Stimulated activated effector memory CD8-positive, alpha-beta T cell treated with anti-CD3 and anti-CD28 coated beads, Interleukin-12 subunit alpha, Interleukin-12 subunit beta, amount 100 ng/mL, for 72 hours (primary cell): ENCODE measurements at regions not wholly inside any gene's neighbourhood (a gene's known extent, or its start where the extent isn't known, plus 50 kb on each side); places are given as distances from the start of the nearest gene placed in this dataset.

Experiments used
- ATAC-seq: fragments of 150-1000 bp; cut with Tn5 transposase; 2 replicates; pipeline ENCODE4 v1.10.0; 2021
- DNase-seq, 2 donors: peaks; one replicate each; pipeline ENCODE4 v3.0.0; 2021 to 2022; ENCODE audit warnings: low spot score in 2 of 2
- H3K27ac Mint-ChIP-seq: one replicate; pipeline ENCODE4 v1.8.0; 2022; ENCODE audit warnings: mild to moderate bottlenecking, mixed read lengths
- H3K36me3 Mint-ChIP-seq: one replicate; pipeline ENCODE4 v1.8.0; 2022; ENCODE audit warnings: mild to moderate bottlenecking, mixed read lengths
- H3K4me1 Mint-ChIP-seq: one replicate; pipeline ENCODE4 v1.8.0; 2022; ENCODE audit warnings: mixed read lengths
- H3K4me3 Mint-ChIP-seq: one replicate; pipeline ENCODE4 v1.8.0; 2022; ENCODE audit warnings: mild to moderate bottlenecking, mixed read lengths
- H3K9me3 Mint-ChIP-seq: one replicate; pipeline ENCODE4 v1.8.0; 2022; ENCODE audit warnings: mixed read lengths

- H3K27ac Mint-ChIP-seq, result no peak overlapping the region
- H3K4me1 Mint-ChIP-seq, result no peaks in the 10 kb centered on the region
- no peak overlapping the region for H3K4me3 Mint-ChIP-seq
- H3K36me3 Mint-ChIP-seq, result no peaks in the 10 kb centered on the region
- ATAC-seq (no peak), DNase-seq (no peak)
- no peaks in the 10 kb centered on the region for H3K9me3 Mint-ChIP-seq
Observed at GRCh38 chr1:13981142-13981541, 281.2 kb downstream of the PRDM2 start.

DNA sequence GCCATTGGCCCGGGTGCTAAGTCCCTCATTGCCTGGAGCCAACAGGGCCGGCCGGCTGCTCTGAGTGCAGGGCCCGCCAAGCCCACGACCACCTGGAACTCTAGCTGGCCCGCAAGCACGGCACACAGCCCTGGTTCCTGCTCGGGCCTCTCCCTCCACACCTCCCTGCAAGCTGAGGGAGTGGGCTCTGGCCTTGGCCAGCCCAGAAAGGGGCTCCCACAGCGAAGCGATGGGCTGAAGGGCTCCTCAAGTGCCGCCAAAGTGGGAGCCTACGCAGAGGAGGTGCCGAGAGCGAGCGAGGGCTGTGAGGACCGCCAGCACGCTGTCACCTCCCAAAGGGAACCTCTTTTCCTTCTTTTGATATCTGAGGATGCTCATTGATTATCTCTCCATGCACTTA lies 283.4 kb downstream of the PRDM2 start:
- no peak for DNase-seq
- Mint-ChIP-seq H3K36me3 (no peaks in the 10 kb centered on the region), H3K4me3 (no peak overlapping the region), H3K4me1 (no peaks in the 10 kb centered on the region), H3K9me3 (no peaks in the 10 kb centered on the region), H3K27ac (no peak overlapping the region)
- ATAC-seq, result no peak

GRCh38 chr1:13990939-13991338 lies 291.0 kb downstream of the PRDM2 start:
- no peak overlapping the region for H3K27ac Mint-ChIP-seq
- no peaks in the 10 kb centered on the region for H3K36me3 Mint-ChIP-seq
- H3K9me3 Mint-ChIP-seq, result peaks cover 3% of the 10 kb centered on the region
- DNase-seq, result no peak
- no peaks in the 10 kb centered on the region for H3K4me1 Mint-ChIP-seq
- no peak for ATAC-seq
- H3K4me3 Mint-ChIP-seq, result no peak overlapping the region

DNA sequence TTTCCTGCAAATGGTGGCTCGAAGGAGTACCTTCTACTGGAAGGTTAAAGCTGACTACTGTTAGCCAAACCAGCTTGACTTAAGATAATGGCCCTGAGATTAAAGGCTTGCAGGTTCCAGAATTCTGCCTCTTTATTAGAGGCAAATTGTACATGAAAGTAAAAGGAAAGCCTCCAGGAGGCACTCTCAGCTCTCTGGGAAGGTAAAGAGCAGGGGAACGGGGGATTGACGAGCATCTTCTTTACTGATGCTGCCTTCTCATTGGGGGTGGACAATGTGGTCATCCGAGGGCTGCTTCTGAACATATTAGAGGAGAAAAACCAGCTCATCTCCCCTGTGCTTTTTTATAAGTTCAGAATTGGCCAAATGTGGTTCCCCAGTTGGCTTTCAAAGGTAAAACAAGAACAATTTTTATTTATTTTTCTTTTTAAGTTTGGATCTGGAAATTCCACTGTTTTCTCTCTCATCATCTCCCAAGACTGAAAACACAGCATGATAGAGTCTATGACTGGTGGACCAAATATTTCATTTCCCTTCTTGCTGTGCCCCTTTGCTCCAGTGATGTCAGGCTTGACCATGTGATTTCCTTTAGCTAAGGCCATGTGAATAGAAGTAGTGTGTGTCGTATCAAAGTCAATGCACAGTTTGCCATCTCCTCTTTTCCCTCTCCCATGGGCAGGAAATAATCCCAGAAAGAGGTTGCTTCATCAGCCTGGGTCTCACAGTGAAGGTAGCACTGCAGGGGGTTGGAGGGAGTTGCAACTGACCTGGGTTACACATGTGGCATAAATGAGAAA lies 292.7 kb downstream of the PRDM2 start:
- no peak overlapping the region for H3K27ac Mint-ChIP-seq
- H3K4me1 Mint-ChIP-seq, result no peaks in the 10 kb centered on the region
- no peaks in the 10 kb centered on the region for H3K36me3 Mint-ChIP-seq
- H3K4me3 Mint-ChIP-seq, result no peak overlapping the region
- H3K9me3 Mint-ChIP-seq, result peaks cover 8% of the 10 kb centered on the region
- DNase-seq, result no peak
- no peak for ATAC-seq

DNA sequence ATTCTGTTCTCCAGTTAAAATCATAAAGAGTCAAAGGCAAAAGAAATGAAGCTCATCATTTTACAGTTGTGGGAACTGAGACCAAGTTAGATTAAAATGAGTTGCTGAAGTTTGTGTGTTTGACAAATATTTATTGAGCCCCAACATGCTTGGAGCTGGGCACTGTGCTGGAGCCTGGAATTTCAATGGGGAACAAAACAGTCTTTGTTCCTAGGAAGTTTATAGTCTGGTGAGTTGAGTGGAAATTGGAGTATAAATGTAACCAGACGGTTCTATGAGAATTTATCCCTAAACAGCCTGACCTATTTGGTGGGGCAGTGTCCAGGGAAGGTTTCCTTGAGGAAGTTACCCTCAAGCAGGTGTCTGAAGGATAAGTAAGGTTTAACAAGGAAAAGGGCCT lies 294.4 kb downstream of the PRDM2 start:
- ATAC-seq (no peak), DNase-seq (no peak)
- H3K36me3 Mint-ChIP-seq, result no peaks in the 10 kb centered on the region
- peaks cover 13% of the 10 kb centered on the region for H3K9me3 Mint-ChIP-seq
- H3K4me1 Mint-ChIP-seq, result no peaks in the 10 kb centered on the region
- H3K4me3 Mint-ChIP-seq, result no peak overlapping the region
- no peak overlapping the region for H3K27ac Mint-ChIP-seq

DNA sequence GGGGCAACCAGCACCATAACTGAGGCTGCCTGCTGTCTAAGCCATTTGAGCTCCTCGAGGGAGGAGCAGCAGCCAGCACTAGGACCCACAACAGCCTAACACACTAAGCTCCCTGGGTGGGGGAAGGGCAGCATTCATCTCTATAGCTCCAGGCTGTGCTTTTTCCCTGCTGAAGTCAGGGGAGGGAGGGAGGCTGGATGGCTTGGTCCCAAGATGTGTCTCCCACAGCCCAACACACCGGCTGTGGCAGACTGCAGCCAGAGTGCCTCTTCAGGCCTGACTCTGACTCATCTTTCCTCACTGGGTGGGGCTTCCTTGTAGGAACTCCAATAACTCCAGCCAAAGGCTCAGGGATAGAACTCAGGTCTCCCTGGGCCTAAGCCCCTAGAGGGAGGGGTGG lies 296.3 kb downstream of the PRDM2 start:
- Mint-ChIP-seq H3K4me1 (no peaks in the 10 kb centered on the region), H3K9me3 (peaks cover 21% of the 10 kb centered on the region), H3K27ac (no peak overlapping the region), H3K4me3 (no peak overlapping the region), H3K36me3 (no peaks in the 10 kb centered on the region)
- DNase-seq (no peak), ATAC-seq (no peak)

- Mint-ChIP-seq H3K9me3 (peaks cover 10% of the 10 kb centered on the region), H3K36me3 (no peaks in the 10 kb centered on the region), H3K27ac (no peak overlapping the region), H3K4me3 (no peak overlapping the region), H3K4me1 (no peaks in the 10 kb centered on the region)
- DNase-seq (no peak), ATAC-seq (no peak)
Observed at GRCh38 chr1:14003552-14003951, 303.6 kb downstream of the PRDM2 start.

- Mint-ChIP-seq H3K4me3 (no peak overlapping the region), H3K4me1 (no peaks in the 10 kb centered on the region), H3K36me3 (no peaks in the 10 kb centered on the region), H3K27ac (no peak overlapping the region), H3K9me3 (no peaks in the 10 kb centered on the region)
- no peak for DNase-seq
- no peak for ATAC-seq
Observed at GRCh38 chr1:14009582-14009981, 309.6 kb downstream of the PRDM2 start.

DNA sequence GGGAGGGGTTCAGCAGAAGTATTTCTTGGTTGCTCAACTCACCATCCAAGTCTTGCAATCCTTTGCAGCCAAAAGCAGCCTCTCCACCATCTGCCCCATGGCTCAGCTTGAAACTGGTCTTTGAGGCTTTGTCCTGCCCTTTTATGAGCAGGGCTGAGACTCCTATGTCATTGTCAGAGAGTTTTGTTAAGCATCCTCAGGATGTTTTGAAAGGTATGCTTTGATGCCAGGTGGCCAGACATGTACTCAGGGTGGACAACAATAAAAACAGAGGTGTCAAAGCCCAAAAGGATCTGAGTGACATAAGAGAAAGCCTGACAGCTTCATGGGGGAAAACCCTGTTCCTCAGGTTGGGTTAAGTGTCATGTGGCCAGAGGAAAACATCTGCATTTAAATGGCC lies 310.5 kb downstream of the PRDM2 start:
- no peak overlapping the region for H3K4me3 Mint-ChIP-seq
- H3K9me3 Mint-ChIP-seq, result no peaks in the 10 kb centered on the region
- H3K4me1 Mint-ChIP-seq, result no peaks in the 10 kb centered on the region
- no peaks in the 10 kb centered on the region for H3K36me3 Mint-ChIP-seq
- no peak overlapping the region for H3K27ac Mint-ChIP-seq
- DNase-seq (no peak), ATAC-seq (no peak)

GRCh38 chr1:14011132-14011531 lies 311.1 kb downstream of the PRDM2 start:
- H3K9me3 Mint-ChIP-seq, result no peaks in the 10 kb centered on the region

GRCh38 chr1:14011888-14012287 lies 311.9 kb downstream of the PRDM2 start:
- ATAC-seq, result no peak
- Mint-ChIP-seq H3K4me3 (no peak overlapping the region), H3K36me3 (no peaks in the 10 kb centered on the region), H3K4me1 (no peaks in the 10 kb centered on the region), H3K27ac (no peak overlapping the region), H3K9me3 (no peaks in the 10 kb centered on the region)
- DNase-seq, result no peak

More at GRCh38 chr1:14011132-14011531, 311.1 kb downstream of the PRDM2 start:
- DNase-seq (no peak), ATAC-seq (no peak)
- Mint-ChIP-seq H3K4me1 (no peaks in the 10 kb centered on the region), H3K36me3 (no peaks in the 10 kb centered on the region), H3K4me3 (no peak overlapping the region), H3K27ac (no peak overlapping the region)

- no peaks in the 10 kb centered on the region for H3K9me3 Mint-ChIP-seq
- no peak for DNase-seq
- no peaks in the 10 kb centered on the region for H3K4me1 Mint-ChIP-seq
- H3K36me3 Mint-ChIP-seq, result no peaks in the 10 kb centered on the region
- no peak overlapping the region for H3K27ac Mint-ChIP-seq
- H3K4me3 Mint-ChIP-seq, result no peak overlapping the region
- ATAC-seq, result no peak
Observed at GRCh38 chr1:14014929-14015328, 314.9 kb downstream of the PRDM2 start.

GRCh38 chr1:14015917-14016316 lies 315.9 kb downstream of the PRDM2 start:
- Mint-ChIP-seq H3K27ac (no peak overlapping the region), H3K9me3 (no peaks in the 10 kb centered on the region), H3K4me3 (no peak overlapping the region), H3K4me1 (no peaks in the 10 kb centered on the region), H3K36me3 (no peaks in the 10 kb centered on the region)
- no peak for DNase-seq
- ATAC-seq, result no peak

DNA sequence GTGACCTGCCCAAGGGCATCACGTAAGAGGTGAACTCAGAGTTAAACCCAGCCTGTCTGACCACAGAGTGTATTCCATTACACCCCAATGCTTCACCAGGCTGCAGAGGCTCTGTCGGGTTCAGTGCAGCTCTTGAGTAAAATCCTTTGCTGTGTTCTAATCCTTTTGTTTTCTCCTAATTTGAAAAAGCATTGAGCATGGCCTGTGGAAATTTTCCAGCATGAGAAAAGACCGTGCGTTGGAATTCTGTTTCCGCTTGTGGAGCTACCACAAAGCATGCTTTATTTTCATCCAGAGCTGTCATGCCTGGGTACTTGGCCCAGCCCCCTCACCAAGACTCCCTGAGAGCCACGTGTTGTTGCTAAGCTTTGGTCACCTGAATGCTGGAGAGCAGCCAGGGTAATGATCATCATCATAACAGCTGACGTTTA lies 317.6 kb downstream of the PRDM2 start:
- no peaks in the 10 kb centered on the region for H3K9me3 Mint-ChIP-seq
- no peaks in the 10 kb centered on the region for H3K4me1 Mint-ChIP-seq
- H3K27ac Mint-ChIP-seq, result no peak overlapping the region
- no peak for DNase-seq
- no peak overlapping the region for H3K4me3 Mint-ChIP-seq
- no peaks in the 10 kb centered on the region for H3K36me3 Mint-ChIP-seq
- no peak for ATAC-seq

GRCh38 chr1:14019461-14019860 lies 319.5 kb downstream of the PRDM2 start:
- H3K36me3 Mint-ChIP-seq, result no peaks in the 10 kb centered on the region
- H3K4me1 Mint-ChIP-seq, result no peaks in the 10 kb centered on the region
- ATAC-seq (no peak), DNase-seq (no peak)
- H3K4me3 Mint-ChIP-seq, result no peak overlapping the region
- H3K9me3 Mint-ChIP-seq, result no peaks in the 10 kb centered on the region
- H3K27ac Mint-ChIP-seq, result no peak overlapping the region

- no peak overlapping the region for H3K4me3 Mint-ChIP-seq
- no peaks in the 10 kb centered on the region for H3K36me3 Mint-ChIP-seq
- H3K27ac Mint-ChIP-seq, result no peak overlapping the region
- H3K9me3 Mint-ChIP-seq, result no peaks in the 10 kb centered on the region
- DNase-seq, result no peak
- ATAC-seq, result no peak
- no peaks in the 10 kb centered on the region for H3K4me1 Mint-ChIP-seq
Observed at GRCh38 chr1:14020006-14020405, 320.0 kb downstream of the PRDM2 start.

DNA sequence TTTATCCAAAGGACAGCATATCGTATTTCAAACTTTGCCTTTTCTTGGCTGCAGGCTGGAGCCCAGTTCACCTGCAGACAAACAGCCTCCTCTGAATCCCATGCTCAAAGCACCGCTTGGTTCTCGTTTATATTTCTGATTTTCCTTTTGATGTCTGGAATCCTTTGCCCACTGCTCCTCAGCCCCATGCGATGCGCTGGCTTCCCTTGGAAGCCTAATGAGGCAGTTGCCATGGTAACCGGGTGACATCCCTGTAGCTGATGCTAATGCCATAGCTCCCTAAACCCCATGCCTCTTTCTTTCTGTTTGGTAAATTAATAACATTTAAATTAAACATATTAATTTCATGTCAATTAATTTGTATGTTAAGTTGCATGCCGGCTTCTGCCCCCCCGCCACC lies 327.1 kb downstream of the PRDM2 start:
- ATAC-seq (no peak), DNase-seq (no peak)
- H3K4me3 Mint-ChIP-seq, result no peak overlapping the region
- H3K27ac Mint-ChIP-seq, result no peak overlapping the region
- no peaks in the 10 kb centered on the region for H3K4me1 Mint-ChIP-seq
- H3K36me3 Mint-ChIP-seq, result no peaks in the 10 kb centered on the region
- no peaks in the 10 kb centered on the region for H3K9me3 Mint-ChIP-seq
